PFSK-1 (cell line): ENCODE measurements at regions not wholly inside any gene's neighbourhood (a gene's known extent, or its start where the extent isn't known, plus 50 kb on each side); places are given as distances from the start of the nearest gene placed in this dataset.

Source experiments
- FOXP2 ChIP-seq: optimal IDR thresholded peaks from 2 replicates; pipeline ENCODE3; 2011; ENCODE audit warnings: borderline replicate concordance, control low read depth, inconsistent platforms; ENCODE audit not compliant: insufficient read depth; ENCODE audit errors: extremely low read length, extremely low read depth
- POLR2AphosphoS5 ChIP-seq: IDR thresholded peaks from 2 replicates; pipeline ENCODE4 v1.6.1; 2012; ENCODE audit warnings: low read depth, mild to moderate bottlenecking, control low read depth, low read length, moderate library complexity
- SIN3A ChIP-seq: IDR thresholded peaks from 2 replicates; pipeline ENCODE4 v1.6.1; 2012; ENCODE audit warnings: mild to moderate bottlenecking, low read length, moderate library complexity, borderline replicate concordance; ENCODE audit not compliant: insufficient read depth
- TAF1 ChIP-seq: IDR thresholded peaks from 2 replicates; pipeline ENCODE4 v1.6.1; 2012; ENCODE audit warnings: low read length, control low read depth, borderline replicate concordance; ENCODE audit not compliant: insufficient read depth
- TF ChIP-seq, protein P1 (sequence below), 2 experiments: IDR thresholded peaks; 2 replicates each; pipeline versions ENCODE4 v1.6.1 to v1.8.0; 2011 to 2012; ENCODE audit warnings: low read depth in 2 of 2, low read length in 2 of 2, control low read depth in 1 of 2, inconsistent platforms in 1 of 2, mild to moderate bottlenecking in 1 of 2, moderate library complexity in 1 of 2; ENCODE audit not compliant: insufficient read depth in 1 of 2

DNA sequence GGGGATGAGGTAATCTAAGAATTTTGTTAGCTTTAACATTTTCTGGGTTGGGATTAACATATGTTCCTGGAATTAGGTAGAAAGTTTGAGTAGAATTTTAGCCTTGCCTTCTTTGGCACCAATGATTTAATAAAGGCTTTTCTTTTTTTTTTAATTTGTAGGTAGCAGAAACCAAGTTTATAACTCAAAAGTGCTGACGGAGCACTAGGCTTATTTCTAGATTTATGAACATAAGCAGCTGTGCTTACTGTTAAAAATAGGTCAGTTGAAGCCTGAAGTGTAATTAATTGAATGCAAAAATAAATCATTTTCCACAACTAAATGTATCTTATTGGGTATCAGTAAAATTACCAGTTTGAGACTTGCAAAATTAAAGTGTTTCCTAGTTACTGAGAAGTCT is 62.4 kb downstream of the TAF11L14 start:
- TF ChIP-seq FOXP2 (no peak), SIN3A (no peak), TAF1 (no peak), POLR2AphosphoS5 (no peak)
- TF ChIP-seq, protein P1, sequence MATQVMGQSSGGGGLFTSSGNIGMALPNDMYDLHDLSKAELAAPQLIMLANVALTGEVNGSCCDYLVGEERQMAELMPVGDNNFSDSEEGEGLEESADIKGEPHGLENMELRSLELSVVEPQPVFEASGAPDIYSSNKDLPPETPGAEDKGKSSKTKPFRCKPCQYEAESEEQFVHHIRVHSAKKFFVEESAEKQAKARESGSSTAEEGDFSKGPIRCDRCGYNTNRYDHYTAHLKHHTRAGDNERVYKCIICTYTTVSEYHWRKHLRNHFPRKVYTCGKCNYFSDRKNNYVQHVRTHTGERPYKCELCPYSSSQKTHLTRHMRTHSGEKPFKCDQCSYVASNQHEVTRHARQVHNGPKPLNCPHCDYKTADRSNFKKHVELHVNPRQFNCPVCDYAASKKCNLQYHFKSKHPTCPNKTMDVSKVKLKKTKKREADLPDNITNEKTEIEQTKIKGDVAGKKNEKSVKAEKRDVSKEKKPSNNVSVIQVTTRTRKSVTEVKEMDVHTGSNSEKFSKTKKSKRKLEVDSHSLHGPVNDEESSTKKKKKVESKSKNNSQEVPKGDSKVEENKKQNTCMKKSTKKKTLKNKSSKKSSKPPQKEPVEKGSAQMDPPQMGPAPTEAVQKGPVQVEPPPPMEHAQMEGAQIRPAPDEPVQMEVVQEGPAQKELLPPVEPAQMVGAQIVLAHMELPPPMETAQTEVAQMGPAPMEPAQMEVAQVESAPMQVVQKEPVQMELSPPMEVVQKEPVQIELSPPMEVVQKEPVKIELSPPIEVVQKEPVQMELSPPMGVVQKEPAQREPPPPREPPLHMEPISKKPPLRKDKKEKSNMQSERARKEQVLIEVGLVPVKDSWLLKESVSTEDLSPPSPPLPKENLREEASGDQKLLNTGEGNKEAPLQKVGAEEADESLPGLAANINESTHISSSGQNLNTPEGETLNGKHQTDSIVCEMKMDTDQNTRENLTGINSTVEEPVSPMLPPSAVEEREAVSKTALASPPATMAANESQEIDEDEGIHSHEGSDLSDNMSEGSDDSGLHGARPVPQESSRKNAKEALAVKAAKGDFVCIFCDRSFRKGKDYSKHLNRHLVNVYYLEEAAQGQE (IDR thresholded peaks at IDR 0.05; ENCODE audit: insufficient read depth in 1 of 2, low read depth in 2 of 2, low read length in 2 of 2) = no peak
